HepG2 (cell line): ENCODE measurements at regions not wholly inside any gene's neighbourhood (a gene's known extent, or its start where the extent isn't known, plus 50 kb on each side); places are given as distances from the start of the nearest gene placed in this dataset.

Experiments used
- ATAC-seq: fragments of 200-7000 bp; cut with Tn5 transposase; 3 replicates; pipeline ENCODE4 v1.9.1; 2020; ENCODE audit warnings: mild to moderate bottlenecking, moderate library complexity
- BruUV-seq: library from RNA; stranded (reverse); fragments of 400-500 nt; replicated peaks from 2 replicates; lab custom pipeline; 2021; lab: Mats Ljungman, UMichigan
- CTCF ChIA-PET: fragments of 300-600 bp; formaldehyde crosslinking; extraction: SDS; loops from one replicate; lab custom pipeline; 2021; ENCODE audit warnings: low total read pairs, inconsistent platforms, low intra/inter-chr PET ratio; lab: Yijun Ruan, JAX
- POLR2A ChIA-PET: fragments of 350-600 bp; sonication (Branson Sonifier 250); formaldehyde crosslinking; loops from one replicate; lab custom pipeline; 2020; ENCODE audit warnings: antibody characterized with exemption, inconsistent platforms; lab: Yijun Ruan, JAX
- DNase-seq: peaks from one replicate; pipeline ENCODE4 v3.0.0-alpha.2; 2015; ENCODE audit warnings: low spot score
- FAIRE-seq: peaks from 3 replicates; lab custom pipeline; 2011; peaks lifted over from hg19 to GRCh38; lab: Jason Lieb, UNC
- H2AFZ ChIP-seq: one replicate; pipeline ENCODE4 v1.6.1; 2011; ENCODE audit warnings: low read length, inconsistent platforms
- H3K27ac ChIP-seq: fragments of 300-600 bp; 3 replicates; pipeline ENCODE4 v1.8.0; 2011; ENCODE audit warnings: mixed run types, mild to moderate bottlenecking, mixed read lengths, low read length, inconsistent platforms; ENCODE audit not compliant: insufficient read depth; ENCODE audit errors: extremely low read length
- H3K27me3 ChIP-seq, 2 experiments: fragments of 200-600 bp in 1 of 2; 2 replicates in 1 of 2; 3 replicates in 1 of 2; pipeline versions ENCODE4 v1.6.0 to v1.8.0; 2011; ENCODE audit warnings: low read length in 2 of 2, mild to moderate bottlenecking in 2 of 2, moderate library complexity in 2 of 2, inconsistent platforms in 1 of 2; ENCODE audit not compliant: insufficient read depth in 2 of 2, control insufficient read depth in 1 of 2
- H3K36me3 ChIP-seq, 2 experiments: fragments of 200-600 bp in 1 of 2; replicated peaks in 1 of 2; 2 replicates in 1 of 2; 3 replicates in 1 of 2; pipeline versions ENCODE4 v1.5.1 to v1.8.0; 2011; ENCODE audit warnings: low read length in 2 of 2, inconsistent platforms in 1 of 2; ENCODE audit not compliant: insufficient read depth in 2 of 2, control insufficient read depth in 1 of 2
- H3K4me1 ChIP-seq: 2 replicates; pipeline ENCODE4 v1.5.1; 2012; ENCODE audit warnings: low read length, inconsistent platforms; ENCODE audit not compliant: insufficient read depth
- H3K4me2 ChIP-seq: 2 replicates; pipeline ENCODE4 v1.6.0; 2011; ENCODE audit warnings: low read depth, low read length, inconsistent platforms
- H3K4me3 ChIP-seq, 3 experiments: fragments of 200-600 bp in 1 of 3; sonication (generic), shearing (Covaris generic) in 1 of 3; replicated peaks in 1 of 3; 2 replicates each; pipeline ENCODE4 v1.5.1; 2011 to 2016; ENCODE audit warnings: low read length in 3 of 3, inconsistent platforms in 2 of 3, low read depth in 2 of 3, mild to moderate bottlenecking in 2 of 3, control low read depth in 1 of 3, mixed read lengths in 1 of 3; ENCODE audit not compliant: insufficient read depth in 1 of 3
- H3K79me2 ChIP-seq: one replicate; pipeline ENCODE4 v1.6.1; 2011; ENCODE audit warnings: low read length, inconsistent platforms; ENCODE audit not compliant: insufficient read depth
- H3K9ac ChIP-seq: 2 replicates; pipeline ENCODE4 v1.6.0; 2011; ENCODE audit warnings: mild to moderate bottlenecking, low read depth, low read length, inconsistent platforms; ENCODE audit not compliant: insufficient read depth
- H3K9me3 ChIP-seq: 2 replicates; pipeline ENCODE4 v1.5.1; 2012; ENCODE audit warnings: mild to moderate bottlenecking, low read length
- H4K20me1 ChIP-seq: 2 replicates; pipeline ENCODE4 v1.6.0; 2011; ENCODE audit warnings: inconsistent platforms, mild to moderate bottlenecking, low read length, moderate library complexity; ENCODE audit not compliant: insufficient read depth
- CEBPG ChIP-seq: IDR thresholded peaks from 2 replicates; pipeline ENCODE4 v1.6.1; 2016
- CREM ChIP-seq, 2 experiments: sonication (generic) in 1 of 2; formaldehyde crosslinking in 1 of 2; IDR thresholded peaks; 2 replicates each; pipeline versions ENCODE4 v1.4.0 to v1.6.1; 2016 to 2020; ENCODE audit warnings: antibody characterized with exemption in 1 of 2, mild to moderate bottlenecking in 1 of 2, missing genetic modification reagents in 1 of 2
- GABPA ChIP-seq, 2 experiments: IDR thresholded peaks; 2 replicates each; pipeline ENCODE4 v1.6.1; 2011 to 2016; ENCODE audit warnings: low read depth in 2 of 2, low read length in 1 of 2, missing biosample characterization in 1 of 2, missing genetic modification characterization in 1 of 2
- GABPB1 ChIP-seq: IDR thresholded peaks from 2 replicates; pipeline ENCODE4 v1.6.1; 2016; ENCODE audit warnings: mild to moderate bottlenecking, missing genetic modification reagents, moderate library complexity, missing compliant biosample characterization
- HOXA5 ChIP-seq: sonication (generic); formaldehyde crosslinking; IDR thresholded peaks from 2 replicates; pipeline ENCODE4 v1.4.0; 2020; ENCODE audit warnings: missing genetic modification reagents
- PAX8 ChIP-seq: sonication (generic); formaldehyde crosslinking; IDR thresholded peaks from 2 replicates; pipeline ENCODE4 v1.8.0; 2022; ENCODE audit warnings: mild to moderate bottlenecking, missing genetic modification reagents, borderline replicate concordance
- SIX1 ChIP-seq: sonication (generic); formaldehyde crosslinking; IDR thresholded peaks from 2 replicates; pipeline ENCODE4 v1.4.0; 2020; ENCODE audit warnings: missing genetic modification reagents, borderline replicate concordance
- SMAD1 ChIP-seq: sonication (generic); formaldehyde crosslinking; IDR thresholded peaks from 2 replicates; pipeline ENCODE4 v1.4.0; 2020; ENCODE audit warnings: missing genetic modification reagents, low read depth, mild to moderate bottlenecking, borderline replicate concordance
- SMAD9 ChIP-seq: sonication (generic); formaldehyde crosslinking; IDR thresholded peaks from 2 replicates; pipeline ENCODE4 v1.5.1; 2020; ENCODE audit warnings: mild to moderate bottlenecking, missing genetic modification reagents
- SP2 ChIP-seq: sonication (generic); formaldehyde crosslinking; IDR thresholded peaks from 2 replicates; pipeline ENCODE4 v1.5.1; 2020; ENCODE audit warnings: mild to moderate bottlenecking, missing genetic modification reagents
- WIZ ChIP-seq: sonication (generic); formaldehyde crosslinking; IDR thresholded peaks from 2 replicates; pipeline ENCODE4 v1.5.1; 2020; ENCODE audit warnings: mild to moderate bottlenecking, missing genetic modification reagents
- ZFP36L1 ChIP-seq: sonication (generic); formaldehyde crosslinking; IDR thresholded peaks from 2 replicates; pipeline ENCODE4 v1.8.0; 2022; ENCODE audit warnings: mild to moderate bottlenecking, missing genetic modification reagents, moderate library complexity
- ZMAT5 ChIP-seq: sonication (generic); formaldehyde crosslinking; IDR thresholded peaks from 2 replicates; pipeline ENCODE4 v1.5.0; 2020; ENCODE audit warnings: mild to moderate bottlenecking, low read depth, missing genetic modification reagents, borderline replicate concordance
- ZNF281 ChIP-seq: sonication (generic); formaldehyde crosslinking; IDR thresholded peaks from 2 replicates; pipeline ENCODE4 v1.4.0; 2020; ENCODE audit warnings: missing genetic modification reagents, borderline replicate concordance
- ZNF746 ChIP-seq: sonication (generic); formaldehyde crosslinking; IDR thresholded peaks from 2 replicates; pipeline ENCODE4 v1.8.0; 2022; ENCODE audit warnings: mild to moderate bottlenecking, missing genetic modification reagents
- ZSCAN25 ChIP-seq: sonication (generic); formaldehyde crosslinking; IDR thresholded peaks from 2 replicates; pipeline ENCODE4 v1.8.0; 2022; ENCODE audit warnings: mild to moderate bottlenecking, missing genetic modification reagents
- WGBS: methylation state at CpG from one replicate; pipeline ENCODE4 v1.1.6; 2017; ENCODE audit warnings: low lambda C conversion rate; 5-methylcytosine and 5-hydroxymethylcytosine counted together
- in situ Hi-C: cut with HindIII; loops from 2 replicates; pipeline ENCODE4 v1.10.0; 2017; ENCODE audit warnings: low pct_unique_long_range_greater_than_20kb; ENCODE audit not compliant: extremely low pct_ligation_motif_present
- intact Hi-C: fragments of 100-400 bp; cut with micrococcal nuclease; formaldehyde crosslinking; loops from one replicate; pipeline ENCODE4 v1.10.0; 2022; ENCODE audit not compliant: unreplicated experiment
- TF ChIP-seq, protein P1 (sequence below): IDR thresholded peaks from 2 replicates; pipeline ENCODE4 v1.6.1; 2016; ENCODE audit warnings: low read depth, control low read depth
- TF ChIP-seq, protein P2 (sequence below): sonication (generic); formaldehyde crosslinking; IDR thresholded peaks from 2 replicates; pipeline ENCODE4 v1.5.0; 2020; ENCODE audit warnings: missing genetic modification reagents

DNA sequence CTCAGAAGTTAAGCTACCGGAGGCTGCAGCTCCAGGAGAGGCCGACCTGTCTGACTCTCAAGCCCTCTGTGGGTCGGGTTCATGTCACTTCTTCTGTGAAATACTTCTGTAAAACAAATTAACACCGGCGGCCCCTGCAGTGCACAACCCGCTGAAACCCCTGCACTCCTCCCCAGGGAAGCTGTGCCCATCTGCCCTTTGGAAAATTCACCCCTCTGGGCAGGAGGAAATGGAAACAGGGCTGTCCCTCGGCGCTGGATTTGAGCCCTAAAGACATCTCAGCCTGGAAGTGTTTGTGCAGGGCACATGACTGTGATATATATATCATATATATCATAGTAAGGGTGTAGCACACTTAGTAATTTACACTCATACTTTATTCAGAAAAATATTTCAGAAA lies 415.3 kb downstream of the IRS2 start:
- in situ Hi-C loops = no loop called here
- BruUV-seq = no TSS peak

More for the DNA sequence above, 415.3 kb downstream of the IRS2 start:
- WGBS = 10% methylated on average over 5 of the region's 8 CpGs
- Histone ChIP-seq H3K4me1 (no peaks in the 10 kb centered on the region), H3K27ac (no peak overlapping the region), H4K20me1 (no peaks in the 10 kb centered on the region), H3K9me3 (peaks cover 8% of the 10 kb centered on the region; the same call in 1 of the 2 replicates), H3K9ac (no peak overlapping the region), H3K4me2 (no peak overlapping the region), H2AFZ (no peak overlapping the region), H3K27me3 (no peaks in the 10 kb centered on the region), H3K4me3 (no peak overlapping the region)
- intact Hi-C loops = loop anchor here (5.0 kb wide), 1 partner anchor 539 kb away; no protein-coding TSS in a partner anchor
- no peak for ATAC-seq
- ChIA-PET CTCF (no interaction called here), POLR2A (no interaction called here)
- FAIRE-seq = no peak
- TF ChIP-seq ZMAT5 (no peak), ZFP36L1 (no peak), GABPA (IDR thresholded peaks at IDR 0.05; ENCODE audit: low read depth, low read length) (no peak), GABPA (CRISPR knock-in tag; IDR thresholded peaks at IDR 0.05; ENCODE audit: low read depth) (no peak), SMAD1 (CRISPR knock-in tag) (no peak), PAX8 (CRISPR knock-in tag) (no peak), HOXA5 (CRISPR knock-in tag) (no peak), CREM (IDR thresholded peaks at IDR 0.05) (no peak), CREM (CRISPR knock-in tag; IDR thresholded peaks at IDR 0.05) (no peak), GABPB1 (CRISPR knock-in tag) (no peak), ZNF746 (CRISPR knock-in tag) (no peak), SMAD9 (CRISPR knock-in tag) (no peak), WIZ (CRISPR knock-in tag) (no peak), SP2 (CRISPR knock-in tag) (no peak), CEBPG (CRISPR knock-in tag) (no peak), ZSCAN25 (CRISPR knock-in tag) (no peak), SIX1 (no peak), ZNF281 (CRISPR knock-in tag) (no peak)
- TF ChIP-seq, protein P1, sequence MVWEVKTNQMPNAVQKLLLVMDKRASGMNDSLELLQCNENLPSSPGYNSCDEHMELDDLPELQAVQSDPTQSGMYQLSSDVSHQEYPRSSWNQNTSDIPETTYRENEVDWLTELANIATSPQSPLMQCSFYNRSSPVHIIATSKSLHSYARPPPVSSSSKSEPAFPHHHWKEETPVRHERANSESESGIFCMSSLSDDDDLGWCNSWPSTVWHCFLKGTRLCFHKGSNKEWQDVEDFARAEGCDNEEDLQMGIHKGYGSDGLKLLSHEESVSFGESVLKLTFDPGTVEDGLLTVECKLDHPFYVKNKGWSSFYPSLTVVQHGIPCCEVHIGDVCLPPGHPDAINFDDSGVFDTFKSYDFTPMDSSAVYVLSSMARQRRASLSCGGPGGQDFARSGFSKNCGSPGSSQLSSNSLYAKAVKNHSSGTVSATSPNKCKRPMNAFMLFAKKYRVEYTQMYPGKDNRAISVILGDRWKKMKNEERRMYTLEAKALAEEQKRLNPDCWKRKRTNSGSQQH (CRISPR knock-in tag) = no peak
- TF ChIP-seq, protein P2, sequence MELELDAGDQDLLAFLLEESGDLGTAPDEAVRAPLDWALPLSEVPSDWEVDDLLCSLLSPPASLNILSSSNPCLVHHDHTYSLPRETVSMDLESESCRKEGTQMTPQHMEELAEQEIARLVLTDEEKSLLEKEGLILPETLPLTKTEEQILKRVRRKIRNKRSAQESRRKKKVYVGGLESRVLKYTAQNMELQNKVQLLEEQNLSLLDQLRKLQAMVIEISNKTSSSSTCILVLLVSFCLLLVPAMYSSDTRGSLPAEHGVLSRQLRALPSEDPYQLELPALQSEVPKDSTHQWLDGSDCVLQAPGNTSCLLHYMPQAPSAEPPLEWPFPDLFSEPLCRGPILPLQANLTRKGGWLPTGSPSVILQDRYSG (CRISPR knock-in tag) = no peak
- TF ChIP-seq, all 625 proteins: peak for 0
- Histone ChIP-seq H3K79me2 (no peaks in the 10 kb centered on the region), H3K36me3 (no peaks in the 10 kb centered on the region)
- DNase-seq = no peak
